HK-2 (cell line): ENCODE measurements at regions not wholly inside any gene's neighbourhood (a gene's known extent, or its start where the extent isn't known, plus 50 kb on each side); places are given as distances from the start of the nearest gene placed in this dataset.
"Not testable (repeated sequence)": the region's sequence is repeated elsewhere in the genome, so short reads cannot be mapped to it uniquely, and the experiment has no call there.

ENCODE experiments used
- DNase-seq: peaks from one replicate; pipeline ENCODE4 v3.0.0-alpha.2; 2018; ENCODE audit not compliant: unreplicated experiment

DNA sequence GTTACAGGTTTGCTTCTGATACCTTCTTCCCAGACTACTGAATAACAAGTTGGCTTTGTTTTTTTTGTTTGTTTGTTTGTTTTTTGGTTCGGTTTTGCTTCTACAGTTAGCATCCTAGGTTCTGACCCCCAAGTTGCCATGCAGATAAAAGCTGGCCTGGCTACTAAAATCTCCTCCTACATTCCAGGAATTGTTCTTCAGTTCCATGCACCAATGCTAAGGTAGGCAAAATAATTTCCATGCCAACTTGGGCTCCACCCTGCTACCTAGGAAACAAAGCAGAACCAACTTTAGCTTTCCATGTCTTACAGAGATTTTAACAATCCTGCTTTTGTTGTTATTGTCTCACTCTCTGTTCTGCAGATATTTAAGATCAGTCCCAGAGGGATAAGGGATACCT, 495.5 kb upstream of the SOX9 start:
- no peak for DNase-seq

DNA sequence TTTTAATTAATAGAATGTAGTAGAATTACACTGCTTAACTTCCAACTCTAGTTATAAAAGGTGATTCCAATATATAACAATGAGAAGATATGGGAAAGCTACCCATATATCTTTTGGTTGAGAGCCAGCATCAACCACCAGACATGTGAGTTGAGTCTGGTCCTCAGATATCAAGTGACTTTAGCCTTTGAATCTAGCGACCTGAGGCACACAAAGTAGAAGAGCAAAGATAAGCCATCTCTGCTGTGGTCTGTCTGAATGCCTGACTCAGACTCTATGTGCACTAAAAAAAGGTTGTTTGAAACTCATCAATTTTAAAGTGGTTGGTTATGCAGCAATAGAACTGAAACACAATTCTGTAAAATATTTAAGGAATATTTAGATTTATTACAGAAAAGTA, 492.5 kb upstream of the SOX9 start:
- DNase-seq: no peak

DNA sequence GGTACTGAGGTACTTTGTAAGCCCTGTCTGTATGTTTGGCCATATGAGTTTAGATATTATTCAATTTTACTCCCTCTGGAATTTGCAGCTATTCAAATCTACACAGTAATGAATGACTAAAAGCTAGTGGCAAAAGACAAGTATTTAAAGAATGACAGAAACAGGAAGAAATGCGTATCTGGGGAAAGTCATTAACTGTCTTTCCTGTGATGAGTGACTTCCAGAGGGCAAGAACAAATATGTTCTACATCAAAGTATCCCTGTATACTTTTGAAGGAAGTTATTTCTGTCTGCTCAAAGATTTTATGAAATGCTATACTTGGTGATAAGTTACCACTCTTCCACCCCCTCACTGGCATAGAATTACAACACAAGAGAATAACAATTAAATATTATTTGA, 489.3 kb upstream of the SOX9 start:
- DNase-seq: no peak

DNA sequence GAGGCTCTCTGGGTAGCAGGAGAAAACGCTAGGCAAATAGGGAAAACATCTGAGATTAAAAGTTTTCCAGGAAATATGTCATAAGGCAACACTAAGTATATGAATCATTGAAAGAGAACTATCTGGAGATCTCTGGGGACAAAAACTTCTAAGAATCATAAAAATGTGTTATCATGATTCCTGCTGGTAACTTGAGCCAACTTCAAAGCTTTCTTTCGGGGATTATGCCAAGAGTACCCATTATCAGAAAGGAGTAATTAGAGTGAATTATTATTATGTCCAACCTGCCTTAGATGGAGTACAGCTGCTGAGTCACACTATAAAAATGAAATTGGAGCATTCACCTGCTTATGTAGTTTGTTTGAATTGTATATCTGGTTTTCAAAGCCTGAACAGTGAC, 488.5 kb upstream of the SOX9 start:
- no peak for DNase-seq

DNA sequence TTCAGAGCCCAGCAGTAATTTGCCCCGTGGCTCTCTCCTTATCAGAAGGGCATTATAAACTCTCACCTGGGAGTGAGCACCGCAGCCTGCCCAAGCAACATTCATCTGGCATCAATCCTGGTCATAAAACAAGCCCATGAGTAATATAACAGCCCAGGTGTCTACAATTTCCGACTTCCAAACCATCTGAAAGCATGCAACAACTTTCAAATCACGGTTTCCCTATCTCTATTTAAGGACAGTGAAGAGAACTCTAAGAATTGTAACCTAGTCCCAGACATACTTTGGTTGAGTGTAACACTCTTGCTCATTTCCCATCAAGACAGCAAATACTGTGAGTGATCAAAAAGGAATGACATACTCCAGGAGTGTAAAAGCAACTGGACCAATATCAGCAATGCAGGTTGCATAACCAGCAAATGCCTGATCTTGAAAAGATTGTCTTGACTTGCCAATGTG, 487.4 kb upstream of the SOX9 start:
- no peak for DNase-seq

DNA sequence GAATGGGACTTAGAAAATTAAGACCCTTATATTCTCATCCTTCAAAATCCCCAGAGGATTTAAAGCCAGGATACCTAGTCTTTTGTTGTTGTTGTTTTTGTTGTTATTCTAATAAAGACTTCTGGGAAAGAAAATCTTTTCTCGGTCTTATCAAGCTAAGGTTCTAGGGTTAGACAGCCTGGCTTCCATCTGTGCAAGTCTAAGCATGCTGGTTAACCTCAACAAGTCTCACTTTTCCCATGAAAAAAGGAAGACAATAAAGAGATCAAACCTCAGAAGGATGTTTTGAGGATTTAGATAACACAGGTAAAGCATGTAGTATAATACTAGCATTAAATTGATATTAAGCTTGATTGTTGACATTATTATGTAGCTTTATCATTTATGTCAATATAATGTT, 486.4 kb upstream of the SOX9 start:
- DNase-seq: no peak

DNA sequence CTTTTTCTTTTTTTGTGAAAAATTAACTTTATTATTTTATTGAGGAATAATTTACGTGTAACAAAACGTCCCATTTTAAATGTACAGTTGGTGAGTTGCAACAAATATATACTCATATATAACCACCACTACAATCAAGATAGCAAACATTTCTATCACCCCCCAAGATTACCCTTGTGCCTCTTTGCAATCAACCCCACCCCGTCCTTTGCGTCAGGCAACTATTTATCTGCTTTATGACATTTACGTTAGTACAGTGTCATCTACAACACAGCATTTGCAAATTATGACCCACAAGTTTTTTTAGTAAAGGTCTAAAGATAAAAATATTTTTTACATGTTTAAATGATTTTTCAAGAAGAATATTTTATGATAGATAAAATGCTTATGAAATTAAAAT, 485.6 kb upstream of the SOX9 start:
- DNase-seq: no peak

DNA sequence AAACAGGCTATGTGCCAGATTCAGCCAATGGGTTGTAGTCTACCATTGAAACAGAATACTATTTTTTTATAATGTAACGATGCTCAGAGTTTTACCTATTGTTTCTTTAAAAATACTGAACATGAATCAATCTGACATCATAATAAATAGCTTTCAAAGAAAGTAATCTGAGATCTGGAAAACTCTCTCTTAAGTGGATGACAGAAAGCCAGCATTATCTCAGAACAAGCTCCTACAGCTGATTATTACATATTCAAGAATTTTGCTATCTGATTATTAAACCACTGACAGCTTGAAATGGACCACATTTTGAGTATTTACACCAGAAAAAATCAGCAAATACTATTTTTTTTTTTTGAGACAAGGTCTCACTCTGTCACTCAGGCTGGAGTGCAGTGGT, 484.2 kb upstream of the SOX9 start:
- DNase-seq: no peak

DNA sequence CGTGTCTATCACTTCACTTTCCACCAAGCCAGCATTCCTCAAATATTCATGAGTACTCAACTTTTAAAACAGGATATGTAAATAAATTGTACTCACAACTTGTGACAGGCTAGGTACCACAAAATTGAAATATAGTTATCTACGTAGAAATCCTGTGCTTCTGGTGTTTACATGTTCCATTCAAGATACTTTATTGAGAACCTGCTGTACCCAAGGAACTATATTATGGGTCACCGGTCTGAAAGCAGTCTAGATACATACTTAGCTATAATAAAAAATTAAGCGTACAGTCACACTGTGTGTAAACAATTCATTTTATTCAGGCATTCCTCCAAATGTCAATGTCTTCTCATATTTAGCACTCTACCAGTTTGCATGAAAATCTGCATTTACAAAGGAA, 482.2 kb upstream of the SOX9 start:
- no peak for DNase-seq

DNA sequence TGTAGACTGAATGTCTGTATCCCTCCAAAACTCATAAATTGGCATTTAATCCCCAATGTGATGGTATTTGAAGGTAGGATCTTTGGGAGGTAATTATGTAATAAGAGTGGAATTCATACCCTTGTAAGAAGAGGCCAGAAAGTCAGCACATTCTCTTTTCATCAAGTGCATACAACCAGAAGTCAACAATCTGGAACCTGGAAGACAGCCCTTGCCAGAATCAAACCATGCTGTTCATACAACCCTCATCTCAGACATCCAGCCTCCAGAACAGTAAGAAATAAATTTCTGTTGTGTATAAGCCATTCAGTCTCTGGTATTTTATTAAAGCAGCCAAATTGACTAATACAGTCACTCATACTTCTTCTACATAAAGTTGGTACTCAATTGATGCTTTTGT, 481.0 kb upstream of the SOX9 start:
- DNase-seq: no peak

DNA sequence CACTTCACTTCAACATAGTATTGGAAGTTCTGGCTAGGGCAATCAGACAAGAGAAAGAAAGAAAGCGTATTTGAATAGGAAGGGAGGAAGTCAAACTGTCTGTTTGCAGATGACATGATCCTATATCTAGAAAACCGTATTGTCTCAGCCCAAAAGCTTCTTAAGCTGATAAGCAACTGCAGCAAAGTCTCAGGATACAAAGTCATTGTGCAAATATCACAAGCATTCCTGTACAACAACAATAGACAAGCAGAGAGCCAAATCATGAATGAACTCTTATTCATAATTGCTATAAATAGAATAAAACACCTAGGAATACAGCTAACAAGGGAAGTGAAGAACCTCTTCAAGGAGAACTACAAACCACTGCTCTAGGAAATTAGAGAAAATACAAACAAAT, 473.9 kb upstream of the SOX9 start:
- not testable (repeated sequence) for DNase-seq

DNA sequence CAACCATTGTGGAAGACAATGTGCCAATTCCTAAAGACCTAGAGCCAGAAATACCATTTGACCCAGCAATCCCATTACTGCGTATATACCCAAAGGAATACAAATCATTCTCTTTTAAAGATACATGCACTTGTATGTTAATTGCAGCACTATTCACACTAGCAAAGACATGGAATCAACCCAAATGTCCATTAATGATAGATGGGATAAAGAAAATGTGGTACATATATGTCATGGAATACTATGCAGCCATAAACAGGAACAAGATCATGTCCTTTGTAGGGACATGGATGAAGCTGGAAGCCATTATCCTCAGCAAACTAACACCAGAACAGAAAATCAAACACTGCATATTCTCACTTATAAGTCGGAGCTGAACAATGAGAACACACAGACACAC, 472.5 kb upstream of the SOX9 start:
- not testable (repeated sequence) for DNase-seq

DNA sequence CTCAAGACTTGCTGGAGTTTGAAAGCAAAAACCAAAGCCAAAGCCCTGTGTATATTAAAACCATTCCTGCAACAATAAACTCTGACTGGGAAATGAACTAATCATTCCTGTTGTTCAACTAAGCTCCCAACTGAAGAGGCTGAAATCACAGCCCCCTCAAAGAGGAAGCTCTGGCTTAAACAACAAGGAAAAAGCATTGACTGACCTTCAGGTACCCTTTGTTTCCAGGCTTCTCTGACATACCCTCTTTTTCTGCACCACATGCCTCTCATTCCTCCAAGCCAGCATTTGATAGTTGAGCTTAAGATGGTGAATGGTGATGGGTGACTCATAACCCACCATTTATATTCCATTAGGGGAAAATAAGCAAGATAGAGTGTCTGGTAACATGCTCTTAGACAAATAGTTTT, 470.9 kb upstream of the SOX9 start:
- DNase-seq: no peak

DNA sequence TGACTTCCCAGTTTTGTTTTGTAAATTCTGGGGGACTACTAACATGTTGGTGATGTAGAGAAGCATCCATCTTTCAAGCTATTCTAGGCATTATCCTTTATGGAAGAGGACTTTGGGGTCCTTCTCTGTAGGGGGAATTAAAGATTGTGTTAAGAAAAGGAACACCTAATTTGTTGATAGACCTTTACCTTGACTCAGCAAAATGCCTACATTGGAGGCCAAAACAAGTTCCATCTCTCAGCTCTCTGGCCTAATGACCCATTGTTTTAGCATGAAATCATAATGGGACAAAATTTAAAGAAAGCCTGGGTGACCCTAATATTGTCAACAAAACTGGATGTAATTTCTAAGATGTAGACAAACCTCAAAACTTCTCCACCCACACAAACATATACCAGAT, 465.3 kb upstream of the SOX9 start:
- DNase-seq: no peak

DNA sequence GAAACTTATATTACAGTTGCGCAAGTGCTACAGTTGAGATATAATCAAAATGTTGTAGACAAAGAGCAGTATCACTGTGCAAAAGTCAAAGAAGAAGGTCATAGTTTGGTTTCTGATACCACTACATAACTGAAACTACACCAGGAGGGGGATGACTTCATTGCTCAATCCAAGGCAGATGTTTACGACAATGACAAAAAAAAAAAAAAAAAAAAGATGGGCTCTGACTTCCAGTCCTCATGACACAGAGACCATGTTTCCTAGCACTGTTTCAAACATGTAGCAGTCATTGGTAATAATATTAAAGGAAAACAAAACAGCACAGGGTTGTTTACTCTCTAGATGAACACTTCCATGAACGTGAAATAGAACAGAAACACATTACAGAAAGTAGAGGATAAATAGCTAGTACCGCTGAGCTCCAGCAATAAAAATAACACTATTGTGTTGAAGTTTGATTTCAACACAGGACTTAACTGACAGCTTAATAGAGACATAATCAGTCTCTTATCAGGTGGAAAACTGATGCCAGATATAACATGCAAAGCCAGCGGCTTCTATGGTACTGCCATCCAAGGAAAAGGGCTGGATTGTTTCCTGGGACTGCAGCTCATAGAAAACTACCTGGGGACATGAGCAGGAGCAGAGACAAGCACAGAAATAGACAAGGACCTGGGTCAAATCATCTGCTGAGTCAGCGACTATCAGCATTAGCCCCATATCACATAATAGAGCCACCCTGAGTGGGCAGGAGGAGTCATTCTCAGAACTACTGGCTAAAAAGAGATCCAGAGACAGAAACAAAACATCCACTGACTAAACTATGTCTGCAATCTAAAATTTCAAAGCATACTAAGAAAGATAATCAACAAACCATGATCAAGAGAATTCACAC, 463.6 kb upstream of the SOX9 start:
- no peak for DNase-seq

DNA sequence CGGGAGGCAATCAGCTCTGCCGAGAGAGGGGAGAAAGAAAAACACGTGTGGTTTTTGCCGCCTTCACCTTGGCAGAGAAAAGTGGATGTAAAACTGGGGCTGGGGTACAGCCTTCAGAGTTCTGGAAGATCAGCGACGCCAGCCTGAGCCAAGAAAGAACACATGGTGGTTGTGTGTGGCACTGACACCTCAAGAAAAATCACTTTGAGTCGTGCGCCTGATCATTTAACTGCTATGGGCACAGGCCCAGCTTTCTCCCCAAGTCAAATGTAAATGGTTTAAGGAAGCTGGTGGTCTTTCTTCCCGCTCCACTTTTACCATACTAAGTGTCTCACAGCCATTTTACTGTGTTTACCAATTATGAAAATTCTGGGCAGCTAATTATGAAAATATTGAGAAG, 461.8 kb upstream of the SOX9 start:
- no peak for DNase-seq

DNA sequence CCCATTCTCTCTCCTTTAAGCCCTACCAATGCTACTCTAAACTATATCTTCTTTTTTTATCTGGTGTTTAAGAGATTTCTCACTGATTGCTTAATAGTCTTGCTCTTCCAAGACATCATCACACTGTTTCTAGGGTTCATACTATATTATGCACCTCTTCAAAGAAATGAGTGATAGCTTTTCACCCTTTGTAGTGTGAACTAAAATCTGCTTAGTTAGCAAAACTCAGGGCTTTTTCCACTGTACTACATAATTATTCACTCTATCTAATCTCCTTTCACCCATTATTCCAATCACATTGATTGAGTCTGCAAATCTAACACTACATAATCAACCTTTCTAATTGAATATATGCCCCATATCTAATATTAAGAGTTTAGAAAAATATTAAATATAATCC, 456.0 kb upstream of the SOX9 start:
- DNase-seq: no peak

DNA sequence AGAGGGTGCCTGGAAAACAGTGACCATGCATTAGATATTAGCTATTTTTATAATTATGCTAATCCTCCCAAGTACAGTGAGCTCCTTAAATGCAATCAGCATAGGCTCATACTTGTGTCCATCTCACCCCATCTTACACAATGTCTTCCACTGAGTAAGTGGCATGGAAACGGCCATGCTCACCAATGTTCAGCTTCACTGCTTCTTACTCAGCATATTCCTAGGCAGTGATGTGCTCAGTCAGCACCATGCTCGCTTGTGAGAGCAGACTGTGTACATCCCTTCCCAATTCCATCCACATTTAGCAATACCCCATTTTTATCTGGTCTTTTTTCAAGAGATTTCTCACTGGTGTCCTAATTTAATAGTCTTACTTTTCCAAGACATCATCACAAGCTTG, 454.8 kb upstream of the SOX9 start:
- DNase-seq: no peak

DNA sequence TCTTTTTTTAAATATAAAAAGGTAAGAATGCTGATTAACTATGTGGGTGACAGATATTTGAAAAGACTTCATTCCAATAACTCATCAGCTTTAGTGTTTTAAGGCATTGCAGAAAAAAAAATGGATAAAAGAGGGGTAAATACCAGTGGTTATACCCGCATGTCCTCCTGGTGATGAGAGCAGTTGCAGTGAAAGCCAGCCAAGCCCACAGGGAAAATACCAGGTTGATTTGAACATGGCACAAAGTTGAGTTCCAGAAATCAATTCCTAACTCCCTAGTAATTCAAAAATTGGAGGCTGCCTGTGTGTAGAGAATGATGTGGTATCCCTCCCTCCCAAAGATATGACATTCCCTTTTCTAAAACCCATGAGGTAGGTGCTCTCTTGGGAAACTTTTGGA, 453.2 kb upstream of the SOX9 start:
- no peak for DNase-seq

DNA sequence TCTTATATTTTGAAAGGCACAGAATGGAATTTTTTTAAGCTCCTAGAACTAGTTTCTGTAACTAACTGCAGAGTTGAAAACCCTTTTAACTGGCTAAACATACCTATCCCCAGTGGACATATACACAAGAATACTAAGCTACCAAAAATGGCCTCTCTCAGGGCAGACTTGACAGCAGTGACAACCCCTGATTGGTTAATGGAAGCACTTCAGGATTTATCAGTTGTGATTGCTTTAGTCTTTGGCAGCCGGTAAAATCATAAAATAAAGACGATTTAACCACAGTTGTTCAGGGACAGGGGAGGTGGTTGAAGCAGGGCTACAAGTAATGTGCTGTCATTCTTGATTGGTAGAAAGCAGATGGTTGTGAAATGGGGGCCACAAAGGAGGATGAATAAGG, 452.0 kb upstream of the SOX9 start:
- DNase-seq: no peak

DNA sequence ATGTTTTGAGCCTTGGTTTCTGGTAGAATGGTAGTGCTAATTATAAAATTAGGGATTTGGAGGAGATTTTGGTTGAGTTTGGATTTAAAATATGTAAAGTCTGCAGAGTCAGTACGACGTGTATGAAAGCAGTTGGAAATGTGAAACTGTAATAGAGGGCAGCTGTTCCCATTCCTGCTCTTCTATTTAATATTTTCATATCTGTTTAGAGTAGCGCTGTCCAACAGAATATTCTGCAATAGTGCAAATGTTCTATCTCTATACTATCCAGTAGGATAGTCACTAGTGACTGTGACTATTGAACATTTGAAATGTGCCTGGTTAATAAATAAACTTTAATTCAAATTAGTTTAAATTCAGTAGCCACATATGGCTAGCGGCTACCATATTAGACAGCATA, 443.4 kb upstream of the SOX9 start:
- no peak for DNase-seq

DNA sequence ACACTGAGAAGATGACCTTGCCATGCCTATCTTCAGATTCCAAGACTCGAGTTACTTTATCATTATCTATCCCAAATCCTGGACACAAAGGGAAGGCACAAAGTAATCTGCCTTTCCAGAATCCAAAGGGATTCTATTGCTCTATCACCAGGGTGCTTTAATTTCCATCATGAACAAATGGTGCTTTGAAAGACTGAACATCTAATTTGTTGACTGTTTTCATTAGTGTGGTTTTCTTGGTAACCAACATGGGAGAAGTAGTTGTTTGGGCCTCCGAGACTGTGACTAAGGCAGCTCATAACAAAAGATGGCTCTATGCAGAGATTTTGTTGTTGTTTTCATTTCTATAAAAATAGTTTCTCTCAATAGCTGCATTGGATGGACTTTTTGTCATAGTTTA, 441.0 kb upstream of the SOX9 start:
- no peak for DNase-seq

DNA sequence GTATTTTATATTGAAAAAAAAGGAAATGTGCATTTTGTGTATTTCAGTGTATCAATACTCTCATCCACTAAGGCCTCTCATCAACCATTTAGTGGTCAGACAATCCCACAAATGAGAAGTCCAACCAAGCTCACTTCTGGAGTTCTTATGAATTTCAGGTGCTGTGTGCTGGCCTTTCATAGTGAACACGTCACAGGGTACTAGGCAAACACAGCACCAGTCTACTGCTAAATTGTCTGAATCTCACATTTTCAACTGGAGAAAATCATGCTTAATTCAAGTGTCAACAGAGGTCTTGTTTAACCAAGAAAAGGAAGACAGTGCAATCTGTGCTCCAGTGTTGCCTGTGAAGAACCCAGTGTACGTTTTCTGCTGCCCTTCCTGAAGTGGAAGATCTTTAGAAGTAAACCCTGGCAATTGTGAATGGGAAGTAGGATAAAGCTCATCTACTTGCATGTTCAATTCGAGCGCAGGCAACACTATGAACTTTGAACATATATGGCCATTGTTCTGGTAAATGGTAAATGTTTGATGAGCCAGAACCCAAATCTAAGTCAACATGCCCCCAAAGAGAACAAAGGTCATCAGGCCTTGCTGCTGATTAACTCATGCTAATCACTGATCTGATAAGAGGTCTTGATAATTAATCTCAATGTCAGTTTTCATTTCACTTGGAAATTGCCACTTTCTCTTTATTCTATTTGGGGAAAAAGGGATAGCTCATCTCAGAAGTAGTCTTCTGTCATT, 439.2 kb upstream of the SOX9 start:
- no peak for DNase-seq

DNA sequence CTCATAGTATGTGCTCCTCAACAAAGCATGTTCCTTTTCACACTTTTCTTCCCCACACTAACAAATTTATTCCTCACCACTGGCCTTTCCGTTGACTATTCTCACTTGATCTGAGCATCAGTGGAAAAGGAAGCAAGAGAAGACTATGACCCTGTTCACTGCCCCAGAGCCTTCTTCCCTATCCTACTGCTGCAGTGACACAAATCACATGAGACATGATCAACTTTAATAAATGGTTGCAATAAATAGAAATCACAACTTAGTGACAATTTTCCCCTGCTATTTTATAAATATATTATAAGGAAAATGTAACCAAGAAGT, 438.7 kb upstream of the SOX9 start:
- DNase-seq: no peak
